ENCODE measurements at regions not wholly inside any gene's neighbourhood (a gene's known extent, or its start where the extent isn't known, plus 50 kb on each side); places are given as distances from the start of the nearest gene placed in this dataset.

DNA sequence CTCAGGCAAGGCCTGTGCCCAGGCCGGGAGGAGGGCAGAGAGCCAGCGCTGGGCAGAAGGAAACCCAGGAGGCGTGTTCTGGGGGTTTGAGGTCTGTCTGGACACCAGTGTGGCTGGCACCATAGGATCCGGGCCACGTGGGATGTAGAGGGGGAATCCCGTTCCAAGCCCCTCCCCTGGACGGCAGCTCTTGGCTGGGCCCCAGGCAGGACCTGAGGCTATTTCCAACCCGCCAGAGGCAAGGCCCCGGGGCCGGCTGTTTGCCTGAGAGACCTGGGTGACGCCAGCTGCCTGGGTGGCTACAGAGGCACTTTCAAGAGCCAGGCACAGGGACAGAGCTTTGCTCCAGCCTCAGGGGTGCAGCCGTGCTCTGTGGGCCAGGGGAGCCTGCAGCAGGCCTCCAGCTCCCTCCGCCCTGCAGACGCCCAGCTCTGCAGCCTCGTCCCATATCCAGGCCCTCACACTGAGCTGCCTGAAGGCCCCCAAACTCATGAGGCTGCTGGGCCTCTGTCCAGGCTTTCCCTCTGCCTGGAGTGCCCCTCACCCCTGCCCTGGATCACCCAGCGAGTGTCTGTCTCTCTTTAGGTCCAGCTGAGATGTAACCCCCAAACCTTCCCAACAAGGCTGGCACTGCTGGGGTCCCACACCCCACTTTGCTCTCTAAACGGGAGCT, 56.6 kb upstream of the EGFL7 start:
- no peak for TF ChIP-seq EZH2 (IDR thresholded peaks at IDR 0.05; ENCODE audit: borderline replicate concordance, control insufficient read depth, low read depth, low read length)
- TF ChIP-seq PML (IDR thresholded peaks at IDR 0.05; ENCODE audit: low read length): no peak
- TF ChIP-seq, protein P1, sequence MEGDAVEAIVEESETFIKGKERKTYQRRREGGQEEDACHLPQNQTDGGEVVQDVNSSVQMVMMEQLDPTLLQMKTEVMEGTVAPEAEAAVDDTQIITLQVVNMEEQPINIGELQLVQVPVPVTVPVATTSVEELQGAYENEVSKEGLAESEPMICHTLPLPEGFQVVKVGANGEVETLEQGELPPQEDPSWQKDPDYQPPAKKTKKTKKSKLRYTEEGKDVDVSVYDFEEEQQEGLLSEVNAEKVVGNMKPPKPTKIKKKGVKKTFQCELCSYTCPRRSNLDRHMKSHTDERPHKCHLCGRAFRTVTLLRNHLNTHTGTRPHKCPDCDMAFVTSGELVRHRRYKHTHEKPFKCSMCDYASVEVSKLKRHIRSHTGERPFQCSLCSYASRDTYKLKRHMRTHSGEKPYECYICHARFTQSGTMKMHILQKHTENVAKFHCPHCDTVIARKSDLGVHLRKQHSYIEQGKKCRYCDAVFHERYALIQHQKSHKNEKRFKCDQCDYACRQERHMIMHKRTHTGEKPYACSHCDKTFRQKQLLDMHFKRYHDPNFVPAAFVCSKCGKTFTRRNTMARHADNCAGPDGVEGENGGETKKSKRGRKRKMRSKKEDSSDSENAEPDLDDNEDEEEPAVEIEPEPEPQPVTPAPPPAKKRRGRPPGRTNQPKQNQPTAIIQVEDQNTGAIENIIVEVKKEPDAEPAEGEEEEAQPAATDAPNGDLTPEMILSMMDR (IDR thresholded peaks at IDR 0.05 in 2 of 3, conservative IDR thresholded peaks at IDR 0.05 in 1 of 3; ENCODE audit: control insufficient read depth in 2 of 3, extremely low read depth in 1 of 3, insufficient read depth in 1 of 3, low read depth in 3 of 3, low read length in 3 of 3): no peak
- TF ChIP-seq TAF1 (IDR thresholded peaks at IDR 0.05; ENCODE audit: borderline replicate concordance, low read depth, low read length): no peak
- TF ChIP-seq POLR2A (IDR thresholded peaks at IDR 0.05; ENCODE audit: low read depth, low read length): no peak
- TF ChIP-seq MYC (IDR thresholded peaks at IDR 0.05; ENCODE audit: insufficient read depth, insufficient read length, insufficient replicate concordance, low read length, severe bottlenecking): no peak
